ENCODE measurements at regions not wholly inside any gene's neighbourhood (a gene's known extent, or its start where the extent isn't known, plus 50 kb on each side); places are given as distances from the start of the nearest gene placed in this dataset.

DNA sequence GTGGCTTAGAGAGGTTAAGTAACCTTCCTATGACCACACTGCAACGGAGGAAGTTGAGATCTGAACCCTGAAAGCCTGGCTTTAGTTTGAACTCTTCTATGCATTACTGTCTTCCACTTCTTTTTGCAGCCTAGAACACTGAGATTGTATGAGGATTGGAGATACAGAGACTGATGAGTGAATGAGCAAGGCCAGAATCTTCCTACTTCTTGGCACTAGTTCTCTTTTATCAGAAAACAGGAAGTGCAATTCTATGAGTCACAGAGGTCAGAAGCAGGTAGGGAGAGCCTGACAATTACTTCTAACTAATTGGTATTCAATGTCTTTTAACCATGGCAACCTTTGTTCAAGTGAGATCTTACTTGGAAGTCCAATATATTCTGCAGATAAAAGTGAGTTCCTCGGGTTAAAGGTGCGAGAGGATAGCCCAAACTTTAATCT, 219.0 kb downstream of the SHQ1 start:
- ChIA-PET POLR2A (ENCODE audit: unreplicated experiment) (interaction anchor here (0.5 kb wide), 1 partner anchor 27 kb away, joined by 3 read pairs; no protein-coding TSS in a partner anchor), CTCF (interaction anchor here (0.6 kb wide), 1 partner anchor 100 kb away, joined by 3 read pairs; no protein-coding TSS in a partner anchor)
- DNase-seq (no peak), ATAC-seq (ENCODE audit: low read depth) (no peak)
- no peak overlapping the region for H3K14ac ChIP-seq (replicated peaks; ENCODE audit: low read depth, low read length)
- no peak overlapping the region for H3K9ac ChIP-seq (ENCODE audit: low read depth, low read length)
- H4K8ac ChIP-seq (ENCODE audit: low read depth in 2 of 2, low read length in 2 of 2): no peak overlapping the region
- no peak overlapping the region for H3K27ac ChIP-seq (ENCODE audit: insufficient read depth, low read length)
- no peaks in the 10 kb centered on the region for H3K9me1 ChIP-seq (ENCODE audit: insufficient read depth, low read length)
- H2BK20ac ChIP-seq (ENCODE audit: low read depth, low read length): no peak overlapping the region
- intact Hi-C loops (cut with micrococcal nuclease): no loop called here
- H3K56ac ChIP-seq (ENCODE audit: extremely low read depth, insufficient read depth, low read length): no peak overlapping the region
- no peak overlapping the region for H2BK120ac ChIP-seq (ENCODE audit: low read depth, low read length)
- H2BK15ac ChIP-seq (ENCODE audit: low read depth, low read length): no peak overlapping the region
- H4K91ac ChIP-seq (ENCODE audit: insufficient read depth, low read depth, low read length): no peak overlapping the region
- no peak overlapping the region for H3K23ac ChIP-seq (ENCODE audit: low read depth, low read length)
- no peaks in the 10 kb centered on the region for H4K20me1 ChIP-seq (ENCODE audit: insufficient read depth, low read length)
- peaks cover 3% of the 10 kb centered on the region for H3K27me3 ChIP-seq (ENCODE audit: control insufficient read depth, insufficient read depth, low read length)
- H2AK5ac ChIP-seq (ENCODE audit: low read depth, low read length): no peak overlapping the region
- H3K36me3 ChIP-seq (ENCODE audit: control insufficient read depth, insufficient read depth, low read length): no peaks in the 10 kb centered on the region
- H3K4me1 ChIP-seq (ENCODE audit: control insufficient read depth, insufficient read depth, low read length): no peaks in the 10 kb centered on the region
- no peak overlapping the region for H3K18ac ChIP-seq (ENCODE audit: low read depth, low read length)
- H2BK5ac ChIP-seq (ENCODE audit: low read depth, low read length, poor library complexity, severe bottlenecking): no peak overlapping the region
- H3K4ac ChIP-seq (ENCODE audit: low read depth, low read length): no peak overlapping the region
- H3K4me2 ChIP-seq (ENCODE audit: low read depth, low read length): no peak overlapping the region
- H2AFZ ChIP-seq (replicated peaks; ENCODE audit: low read length, poor library complexity): no peak overlapping the region
- H2AK9ac ChIP-seq (replicated peaks; ENCODE audit: low read depth, low read length, poor library complexity): no peak overlapping the region
- no TSS peak for BruUV-seq (replicated peaks)
- H3K4me3 ChIP-seq (ENCODE audit: insufficient read depth, low read depth, low read length): no peak overlapping the region
- TF ChIP-seq SMC3 (IDR thresholded peaks at IDR 0.05; ENCODE audit: low read depth, low read length) (no peak), RFX5 (IDR thresholded peaks at IDR 0.05; ENCODE audit: low read depth, low read length) (no peak), RCOR1 (IDR thresholded peaks at IDR 0.05; ENCODE audit: insufficient replicate concordance, low read length) (no peak)
- no peaks in the 10 kb centered on the region for H3K79me1 ChIP-seq (ENCODE audit: low read depth in 1 of 2, low read length in 2 of 2)
- dilution Hi-C loops (cut with HindIII; ENCODE audit: low sequenced_read_pairs, unreplicated experiment): no loop called here
- H3K9me3 ChIP-seq (ENCODE audit: control insufficient read depth, insufficient read depth, low read length): 0 out of 2 replicates have a peak, but pooled peaks cover 1% of the 10 kb centered on the region
- no CpG with 5 or more reads among the region's 3 CpGs for WGBS, 2 experiments (ENCODE audit: extremely low coverage in 2 of 2, insufficient read length in 1 of 2)
- in situ Hi-C loops (cut with MboI; ENCODE audit: low sequenced_read_pairs): no loop called here
- no peak overlapping the region for H4K5ac ChIP-seq (ENCODE audit: low read depth, low read length)

Measured in IMR-90 (cell line).